Stimulated activated naive CD4-positive, alpha-beta T cell treated with Interleukin-2 at 50 U/mL for 16 hours (primary cell): ENCODE measurements at regions not wholly inside any gene's neighbourhood (a gene's known extent, or its start where the extent isn't known, plus 50 kb on each side); places are given as distances from the start of the nearest gene placed in this dataset.

Experiments used
- DNase-seq: peaks from one replicate; lab custom pipeline; 2025; lab: John Stamatoyannopoulos, UW

- no peak for DNase-seq
These were observed 135.8 kb upstream of the CITED2 start for GRCh38 chr6:139510040-139510790.

- DNase-seq, result no peak
These were observed 134.7 kb upstream of the CITED2 start for GRCh38 chr6:139509167-139509566.

GRCh38 chr6:139508576-139508975 lies 134.1 kb upstream of the CITED2 start:
- no peak for DNase-seq

DNA sequence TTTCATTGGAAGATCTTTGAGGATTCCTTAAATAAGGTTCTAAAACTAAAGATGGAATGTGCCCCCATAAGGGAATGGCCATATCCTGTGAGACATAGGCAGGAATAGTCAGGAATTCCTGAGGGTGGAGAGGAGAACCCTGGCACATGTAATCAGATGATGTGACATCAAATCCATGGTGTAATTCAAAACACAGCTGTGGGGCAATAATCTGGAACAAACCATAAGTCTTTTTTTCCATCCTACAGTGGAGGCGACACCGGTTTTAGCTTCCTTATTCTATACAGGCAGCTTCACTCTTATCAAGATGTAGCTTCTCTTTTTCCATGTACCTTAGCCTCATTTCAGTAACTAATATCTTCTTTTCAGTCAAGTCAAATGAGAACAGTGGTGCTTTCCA lies 133.6 kb upstream of the CITED2 start:
- DNase-seq, result no peak

GRCh38 chr6:139500977-139501376 lies 126.5 kb upstream of the CITED2 start:
- no peak for DNase-seq

DNA sequence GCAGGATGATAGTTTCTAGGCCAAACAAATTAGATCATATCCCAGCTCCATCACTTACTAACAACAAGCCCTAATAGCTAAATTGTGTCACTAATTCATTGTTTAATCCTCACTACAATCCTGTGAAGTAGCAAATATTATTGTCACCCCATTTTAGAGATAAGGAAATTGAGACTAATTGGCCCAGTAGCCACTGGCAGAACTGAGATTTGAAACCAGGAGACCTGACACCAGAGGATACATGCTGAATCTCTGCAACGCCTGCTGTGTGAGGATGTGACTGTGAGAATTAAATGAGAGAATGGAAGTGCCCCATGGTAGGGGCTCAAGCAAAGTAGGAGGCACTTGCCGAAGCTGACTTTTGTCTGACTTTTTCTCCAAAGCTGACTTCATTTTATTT lies 124.3 kb upstream of the CITED2 start:
- no peak for DNase-seq

DNA sequence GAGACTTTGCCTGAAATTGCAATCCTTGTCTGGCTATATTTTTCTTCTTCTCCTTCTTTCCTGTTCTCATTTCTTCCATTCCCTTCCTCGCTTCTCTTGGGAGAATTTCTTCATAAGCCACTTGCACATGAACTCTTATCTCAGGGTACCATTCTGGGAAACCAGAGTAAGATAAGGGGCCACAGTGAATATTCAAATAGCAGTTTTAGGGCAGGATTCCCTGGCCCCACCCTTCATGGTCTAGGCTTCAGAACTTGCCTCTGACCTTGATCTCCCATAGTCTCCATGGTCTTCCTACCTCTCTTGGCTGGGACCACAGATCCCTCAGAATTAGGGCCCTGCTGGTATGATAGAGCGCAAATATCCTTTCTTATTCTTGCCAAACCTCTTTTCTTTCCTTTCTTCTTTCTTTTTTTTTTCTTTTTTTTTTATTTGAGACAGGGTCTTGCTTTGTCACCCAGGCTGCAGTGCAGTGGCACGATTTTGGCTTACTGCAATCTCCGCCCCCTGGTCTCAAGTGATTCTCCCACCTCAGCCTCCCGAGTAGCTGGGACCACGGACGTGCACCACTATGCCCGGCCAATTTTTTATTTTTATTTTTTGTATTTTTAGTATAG lies 123.0 kb upstream of the CITED2 start:
- DNase-seq, result no peak

GRCh38 chr6:139496654-139497344 lies 122.4 kb upstream of the CITED2 start:
- DNase-seq, result no peak

DNA sequence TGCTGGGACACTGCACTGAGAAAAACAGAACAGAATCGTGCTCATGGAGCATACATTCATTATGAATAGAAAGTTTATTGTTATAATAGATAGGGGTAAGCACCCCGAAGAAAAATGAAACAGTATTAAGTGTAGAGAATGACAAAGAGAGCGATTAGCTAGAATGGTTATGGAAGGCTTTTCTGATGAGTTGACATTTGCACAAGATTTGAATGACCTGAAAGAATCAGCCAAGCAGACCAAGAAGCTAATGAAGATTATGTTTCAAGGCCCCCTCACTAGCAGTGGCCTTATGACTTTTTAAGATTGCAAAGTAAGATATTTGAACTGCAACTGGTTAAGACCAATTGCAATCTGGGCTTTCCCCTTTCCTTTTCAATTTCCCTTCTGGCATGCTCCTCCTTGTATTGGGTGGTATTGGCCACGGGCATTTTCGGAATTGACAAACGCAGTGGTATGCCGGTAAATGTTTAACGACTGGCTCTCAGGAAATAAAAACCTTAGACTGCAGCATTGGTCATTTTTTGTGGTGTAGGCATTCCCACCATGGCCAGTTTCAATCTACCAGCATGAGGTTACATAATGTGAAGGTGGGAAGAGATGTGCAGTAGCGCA lies 120.0 kb upstream of the CITED2 start:
- DNase-seq, result no peak

- no peak for DNase-seq
These were observed 116.0 kb upstream of the CITED2 start for GRCh38 chr6:139490482-139490881.

- no peak for DNase-seq
These were observed 112.0 kb upstream of the CITED2 start for GRCh38 chr6:139486476-139486799.

- DNase-seq, result no peak
These were observed 111.5 kb upstream of the CITED2 start for GRCh38 chr6:139485742-139486475.

GRCh38 chr6:139485185-139485584 lies 110.7 kb upstream of the CITED2 start:
- DNase-seq, result no peak

DNA sequence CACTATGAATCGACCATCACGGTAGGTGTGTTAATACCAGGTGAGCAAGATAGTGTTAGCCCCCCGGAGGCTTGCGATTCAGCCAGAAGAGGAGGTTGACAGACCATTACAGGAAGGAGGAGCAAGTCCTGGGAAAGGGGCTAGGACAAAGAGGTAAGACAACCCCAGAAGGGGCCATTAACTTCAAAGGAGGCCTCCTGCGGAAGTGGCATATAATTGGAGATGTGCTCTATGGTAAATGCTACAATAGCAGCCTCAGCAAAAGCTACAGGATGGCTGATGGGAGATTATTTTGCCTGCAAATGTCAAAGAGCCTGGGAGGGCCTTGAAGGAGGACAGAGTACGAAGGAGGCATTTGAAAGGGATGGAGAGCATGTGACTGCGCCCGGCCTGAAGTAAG lies 108.6 kb upstream of the CITED2 start:
- no peak for DNase-seq

DNA sequence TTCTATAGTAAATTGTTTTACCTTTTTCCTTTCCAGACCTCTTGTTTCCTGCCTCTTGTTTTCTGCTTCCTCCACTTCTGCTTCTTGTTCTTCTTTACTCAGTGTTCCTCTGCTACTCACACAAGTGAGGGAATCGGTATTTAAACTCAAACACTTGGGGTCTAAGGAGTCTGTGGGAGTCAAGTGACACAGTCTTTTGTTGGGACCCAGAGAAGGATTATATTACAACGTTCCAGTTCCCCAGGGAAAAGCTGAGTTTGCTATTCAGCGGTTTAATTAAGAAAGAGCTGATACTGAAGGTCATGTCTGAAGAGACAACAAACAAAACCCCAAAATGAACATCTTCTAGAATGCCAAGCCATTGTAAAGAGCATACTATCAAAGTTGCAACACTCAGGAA lies 107.8 kb upstream of the CITED2 start:
- DNase-seq, result no peak

GRCh38 chr6:139480356-139481165 lies 106.1 kb upstream of the CITED2 start:
- DNase-seq, result no peak

GRCh38 chr6:139479433-139480222 lies 105.2 kb upstream of the CITED2 start:
- DNase-seq, result no peak

GRCh38 chr6:139475646-139476045 lies 101.2 kb upstream of the CITED2 start:
- DNase-seq, result no peak

- DNase-seq, result no peak
These were observed 100.8 kb upstream of the CITED2 start for GRCh38 chr6:139475241-139475640.
